Endodermal cell (in vitro differentiated cells): ENCODE measurements at regions not wholly inside any gene's neighbourhood (a gene's known extent, or its start where the extent isn't known, plus 50 kb on each side); places are given as distances from the start of the nearest gene placed in this dataset.

Source experiments
- DNase-seq: peaks from one replicate; pipeline ENCODE4 v3.0.0-alpha.2; 2017
- H3K27ac ChIP-seq: 2 replicates; pipeline ENCODE4 v1.5.1; 2013; ENCODE audit warnings: mild to moderate bottlenecking, low read depth, low read length, moderate library complexity
- H3K27me3 ChIP-seq: 2 replicates; pipeline ENCODE4 v1.6.1; 2013; ENCODE audit warnings: mild to moderate bottlenecking, low read length, moderate library complexity; ENCODE audit not compliant: insufficient read depth, control insufficient read depth, poor library complexity, severe bottlenecking
- H3K36me3 ChIP-seq: 2 replicates; pipeline ENCODE4 v1.7.0; 2013; ENCODE audit warnings: mild to moderate bottlenecking, low read length, moderate library complexity; ENCODE audit not compliant: control insufficient read depth, insufficient read depth
- H3K4me1 ChIP-seq: one replicate; pipeline ENCODE4 v1.7.0; 2013; ENCODE audit warnings: low read length; ENCODE audit not compliant: control insufficient read depth, insufficient read depth
- H3K4me3 ChIP-seq: 2 replicates; pipeline ENCODE4 v1.5.1; 2013; ENCODE audit warnings: mild to moderate bottlenecking, low read length, moderate library complexity
- H3K9ac ChIP-seq: 2 replicates; pipeline ENCODE4 v1.6.1; 2013; ENCODE audit warnings: mild to moderate bottlenecking, low read length, moderate library complexity; ENCODE audit not compliant: poor library complexity, severe bottlenecking; ENCODE audit errors: extremely low read depth
- H3K9me3 ChIP-seq: 2 replicates; pipeline ENCODE4 v1.6.1; 2013; ENCODE audit warnings: mild to moderate bottlenecking, low read length, moderate library complexity; ENCODE audit not compliant: control insufficient read depth
- H3K27ac Mint-ChIP-seq: 2 replicates; pipeline ENCODE4 v1.8.0; 2020; ENCODE audit warnings: mixed read lengths
- H3K27me3 Mint-ChIP-seq: 2 replicates; pipeline ENCODE4 v1.8.0; 2021; ENCODE audit warnings: mild to moderate bottlenecking, mixed read lengths; ENCODE audit not compliant: insufficient read depth
- H3K36me3 Mint-ChIP-seq: 2 replicates; pipeline ENCODE4 v1.8.0; 2020; ENCODE audit warnings: low read depth, mixed read lengths
- H3K4me1 Mint-ChIP-seq: 2 replicates; pipeline ENCODE4 v1.8.0; 2020; ENCODE audit warnings: mixed read lengths
- H3K4me3 Mint-ChIP-seq: 2 replicates; pipeline ENCODE4 v1.8.0; 2020; ENCODE audit warnings: mild to moderate bottlenecking, moderate library complexity, mixed read lengths
- H3K9me3 Mint-ChIP-seq: 2 replicates; pipeline ENCODE4 v1.8.0; 2020; ENCODE audit warnings: mild to moderate bottlenecking, mixed read lengths
- WGBS, 2 experiments: methylation state at CpG; one replicate each; pipeline versions ENCODE4 v1.1.5 to v1.1.7; 2013; ENCODE audit warnings: missing lambda C conversion rate in 2 of 2, mixed read lengths in 1 of 2; ENCODE audit not compliant: insufficient coverage in 1 of 2, insufficient read length in 1 of 2; 5-methylcytosine and 5-hydroxymethylcytosine counted together
- TF ChIP-seq, protein P1 (sequence below): fragments of 200-600 bp; sonication (generic); conservative IDR thresholded peaks from 2 replicates; pipeline ENCODE4 v1.5.0; 2021; ENCODE audit warnings: antibody characterized with exemption, mild to moderate bottlenecking

DNA sequence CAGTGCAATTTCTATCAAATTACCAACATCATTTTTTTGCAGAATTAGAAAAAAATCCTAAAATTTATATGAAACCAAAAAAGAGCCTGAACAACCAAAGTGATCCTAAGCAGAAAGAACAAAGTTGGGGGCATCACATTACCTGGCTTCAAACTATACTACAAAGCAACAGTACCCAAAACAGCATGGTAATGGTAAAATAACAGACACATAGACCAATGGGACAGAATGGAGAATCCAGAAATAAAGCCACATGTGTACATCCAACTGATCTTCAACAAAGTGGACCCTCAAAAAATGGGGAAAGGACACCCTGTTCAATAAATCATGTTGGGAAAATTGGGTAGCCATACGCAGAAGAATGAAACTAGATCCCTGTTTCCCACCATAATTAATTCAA, 245.7 kb upstream of the CTAGE1 start:
- Mint-ChIP-seq H3K27me3 (peaks cover 1% of the 10 kb centered on the region), H3K27ac (no peak overlapping the region), H3K9me3 (peaks cover 39% of the 10 kb centered on the region)

DNA sequence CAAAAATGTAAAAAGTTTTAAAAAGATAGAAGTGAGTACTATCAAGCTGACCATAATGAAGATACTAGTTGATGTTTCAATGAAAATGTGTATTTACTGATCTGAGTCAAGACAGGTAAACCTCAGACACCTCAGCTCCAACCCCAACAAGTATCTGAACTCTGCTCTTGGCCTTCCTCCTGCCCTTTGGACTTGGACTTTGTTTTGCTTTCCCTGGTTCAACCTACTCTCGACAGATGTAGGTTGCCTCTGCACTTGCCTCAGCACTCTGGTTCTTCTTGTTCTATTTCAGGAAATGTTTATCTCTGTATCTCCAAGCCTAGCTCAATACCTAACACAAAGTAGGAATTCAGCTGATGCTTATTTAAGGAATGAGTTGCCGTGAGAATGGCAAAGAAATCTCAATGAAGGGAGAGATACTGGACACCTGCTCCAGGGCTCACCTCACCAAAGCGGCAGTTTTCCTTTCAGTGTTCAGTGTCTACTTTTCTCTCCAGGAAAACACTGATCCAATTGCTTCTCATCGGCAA, 248.8 kb upstream of the CTAGE1 start:
- Mint-ChIP-seq H3K4me3 (no peak overlapping the region), H3K9me3 (peaks cover 30% of the 10 kb centered on the region), H3K27ac (no peak overlapping the region), H3K4me1 (peaks cover 12% of the 10 kb centered on the region), H3K27me3 (no peaks in the 10 kb centered on the region), H3K36me3 (no peaks in the 10 kb centered on the region)
- TF ChIP-seq, protein P1, sequence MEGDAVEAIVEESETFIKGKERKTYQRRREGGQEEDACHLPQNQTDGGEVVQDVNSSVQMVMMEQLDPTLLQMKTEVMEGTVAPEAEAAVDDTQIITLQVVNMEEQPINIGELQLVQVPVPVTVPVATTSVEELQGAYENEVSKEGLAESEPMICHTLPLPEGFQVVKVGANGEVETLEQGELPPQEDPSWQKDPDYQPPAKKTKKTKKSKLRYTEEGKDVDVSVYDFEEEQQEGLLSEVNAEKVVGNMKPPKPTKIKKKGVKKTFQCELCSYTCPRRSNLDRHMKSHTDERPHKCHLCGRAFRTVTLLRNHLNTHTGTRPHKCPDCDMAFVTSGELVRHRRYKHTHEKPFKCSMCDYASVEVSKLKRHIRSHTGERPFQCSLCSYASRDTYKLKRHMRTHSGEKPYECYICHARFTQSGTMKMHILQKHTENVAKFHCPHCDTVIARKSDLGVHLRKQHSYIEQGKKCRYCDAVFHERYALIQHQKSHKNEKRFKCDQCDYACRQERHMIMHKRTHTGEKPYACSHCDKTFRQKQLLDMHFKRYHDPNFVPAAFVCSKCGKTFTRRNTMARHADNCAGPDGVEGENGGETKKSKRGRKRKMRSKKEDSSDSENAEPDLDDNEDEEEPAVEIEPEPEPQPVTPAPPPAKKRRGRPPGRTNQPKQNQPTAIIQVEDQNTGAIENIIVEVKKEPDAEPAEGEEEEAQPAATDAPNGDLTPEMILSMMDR = no peak
- Histone ChIP-seq H3K4me3 (no peak overlapping the region), H3K9me3 (peaks cover 28% of the 10 kb centered on the region), H3K27ac (no peak overlapping the region), H3K27me3 (no peaks in the 10 kb centered on the region), H3K36me3 (no peaks in the 10 kb centered on the region), H3K4me1 (no peaks in the 10 kb centered on the region), H3K9ac (no peak overlapping the region)
- no peak for DNase-seq
- WGBS, 2 experiments = 90 to 95% methylated on average over 2 to 4 of the region's 4 CpGs

More for the DNA sequence above, 245.7 kb upstream of the CTAGE1 start:
- no peaks in the 10 kb centered on the region for H3K36me3 ChIP-seq
- H3K9me3 ChIP-seq = peaks cover 33% of the 10 kb centered on the region
- TF ChIP-seq, protein P1 = no peak
- H3K9ac ChIP-seq = no peak overlapping the region
- H3K4me3 ChIP-seq = no peak overlapping the region
- Mint-ChIP-seq H3K4me3 (no peak overlapping the region), H3K36me3 (no peaks in the 10 kb centered on the region), H3K4me1 (peaks cover 12% of the 10 kb centered on the region)
- no peak for DNase-seq
- 86% methylated on average over 1 of the region's 1 CpG; no CpG with 5 or more reads in 1 of the 2 experiments for WGBS, 2 experiments
- no peaks in the 10 kb centered on the region for H3K27me3 ChIP-seq
- no peak overlapping the region for H3K27ac ChIP-seq
- H3K4me1 ChIP-seq = no peaks in the 10 kb centered on the region

DNA sequence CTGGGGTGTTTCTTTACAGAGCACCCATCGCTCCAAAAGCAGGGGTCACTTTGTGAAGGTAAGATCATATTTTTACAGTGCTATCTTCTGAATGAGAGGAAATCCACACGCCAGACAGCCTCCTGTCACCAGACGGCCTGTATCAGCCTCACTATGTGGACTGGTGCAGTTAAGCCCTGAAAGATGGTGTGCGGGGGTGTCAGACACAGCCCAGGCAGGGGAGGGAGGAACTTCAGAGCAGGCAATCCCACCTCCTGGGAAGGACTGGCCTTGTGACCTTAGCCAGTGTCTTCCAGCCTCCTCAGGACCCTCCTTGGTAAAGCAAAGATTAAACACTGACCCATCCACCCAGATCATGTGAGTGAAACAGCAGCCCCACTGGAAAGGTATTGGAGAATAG, 249.4 kb upstream of the CTAGE1 start:
- Histone ChIP-seq H3K36me3 (no peaks in the 10 kb centered on the region), H3K4me1 (no peaks in the 10 kb centered on the region), H3K27ac (no peak overlapping the region), H3K9ac (no peak overlapping the region), H3K4me3 (no peak overlapping the region), H3K9me3 (peaks cover 28% of the 10 kb centered on the region), H3K27me3 (no peaks in the 10 kb centered on the region)
- Mint-ChIP-seq H3K36me3 (no peaks in the 10 kb centered on the region), H3K4me1 (peaks cover 12% of the 10 kb centered on the region), H3K9me3 (peaks cover 30% of the 10 kb centered on the region), H3K27me3 (no peaks in the 10 kb centered on the region), H3K27ac (no peak overlapping the region), H3K4me3 (no peak overlapping the region)
- no peak for DNase-seq
- WGBS, 2 experiments = 92 to 93% methylated on average over 3 to 4 of the region's 4 CpGs
- TF ChIP-seq, protein P1 = no peak
